Stimulated activated CD4-positive, alpha-beta T cell treated with anti-CD3 and anti-CD28 coated beads, Interleukin-4, amount 100 ng/mL, for 4 hours (primary cell): ENCODE measurements at regions not wholly inside any gene's neighbourhood (a gene's known extent, or its start where the extent isn't known, plus 50 kb on each side); places are given as distances from the start of the nearest gene placed in this dataset.
A peak's percentile ranks its signal among the peaks of the same experiment; 100 is the strongest.

Experiments used
- DNase-seq, 2 experiments: peaks; one replicate each; pipeline ENCODE4 v3.0.0-alpha.2; 2020

- DNase-seq = no peak
Measured at GRCh38 chr1:87439821-87440220, 111.1 kb downstream of the LMO4 start.

DNA sequence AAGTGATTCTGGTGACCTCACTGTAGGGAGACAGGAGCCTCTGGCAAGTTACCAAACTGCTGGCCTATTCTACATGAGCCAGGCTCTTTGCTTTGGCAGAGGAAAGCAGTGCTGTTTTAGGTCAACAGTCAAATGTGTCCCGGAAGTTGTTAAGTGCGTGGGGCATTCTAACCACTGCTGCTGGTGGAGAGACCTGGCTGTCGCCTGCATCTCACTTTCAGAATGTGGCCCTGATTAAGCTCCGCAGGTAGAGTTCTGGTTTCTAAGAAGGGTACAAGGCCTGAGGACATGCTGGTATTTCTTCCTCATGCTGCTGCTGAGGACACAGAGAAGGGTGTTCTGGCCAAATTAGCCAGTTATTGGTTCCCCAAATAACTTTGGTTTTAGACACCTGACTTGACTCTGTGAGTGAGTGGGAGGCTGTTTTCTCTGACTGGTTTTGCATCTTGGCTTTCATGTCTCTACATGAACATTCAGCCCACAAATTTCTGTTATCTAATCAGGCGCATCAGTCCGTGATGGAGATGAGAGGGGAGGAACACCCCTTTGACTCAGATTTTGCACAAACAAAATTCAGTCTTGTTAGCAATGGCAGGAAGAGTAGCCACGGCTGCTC is 120.8 kb downstream of the LMO4 start:
- peak; percentile 2 to 4 for DNase-seq

DNA sequence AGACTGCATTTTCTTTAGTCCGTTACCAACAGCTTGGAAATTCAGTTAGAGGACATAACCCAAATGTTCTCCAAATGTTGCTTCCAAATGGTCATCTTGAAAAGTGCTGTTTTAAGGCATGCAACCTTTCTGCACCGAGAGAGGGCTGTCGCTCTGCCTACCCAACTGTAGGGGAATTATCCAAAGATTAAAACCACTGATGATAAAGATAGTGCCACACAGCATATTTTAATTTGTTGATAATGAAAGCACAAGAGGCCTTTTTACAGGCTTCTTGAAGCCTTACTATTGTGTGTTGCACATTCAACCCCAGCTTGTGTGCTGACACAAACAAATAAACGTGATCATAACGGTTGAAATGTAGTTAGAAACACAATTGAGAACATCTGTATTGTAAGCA is 121.5 kb downstream of the LMO4 start:
- no peak for DNase-seq

GRCh38 chr1:87450615-87451209 is 122.0 kb downstream of the LMO4 start:
- peak; percentile 2 to 7 for DNase-seq

GRCh38 chr1:87451229-87451920 is 122.7 kb downstream of the LMO4 start:
- no peak for DNase-seq

- DNase-seq = no peak
Measured at GRCh38 chr1:87452648-87453047, 124.0 kb downstream of the LMO4 start.

GRCh38 chr1:87457408-87457807 is 128.7 kb downstream of the LMO4 start:
- DNase-seq = no peak

- DNase-seq = no peak
Measured at GRCh38 chr1:87462894-87463293, 134.2 kb downstream of the LMO4 start.

GRCh38 chr1:87464022-87464490 is 135.4 kb downstream of the LMO4 start:
- DNase-seq = no peak

- DNase-seq = no peak
Measured at GRCh38 chr1:87466621-87467020, 137.9 kb downstream of the LMO4 start.

DNA sequence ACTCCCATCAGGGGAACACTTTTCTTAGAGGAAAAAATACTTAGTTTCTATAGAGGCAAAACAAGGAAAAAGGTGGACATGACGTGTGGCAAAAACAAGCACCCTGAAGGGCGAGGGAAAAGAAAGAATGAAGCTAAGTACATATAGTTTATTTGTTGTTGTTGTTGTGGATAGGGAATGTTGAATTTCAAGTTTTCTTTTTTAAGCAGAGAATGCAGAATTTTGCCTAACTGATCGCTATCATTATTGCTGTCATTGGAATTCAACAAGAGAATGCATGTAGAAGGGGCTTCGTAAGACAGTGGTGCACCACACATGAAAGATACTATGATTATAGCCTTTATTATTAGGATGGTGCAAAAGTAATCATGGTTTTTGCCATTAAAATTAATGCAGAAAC is 144.0 kb downstream of the LMO4 start:
- no peak for DNase-seq

DNA sequence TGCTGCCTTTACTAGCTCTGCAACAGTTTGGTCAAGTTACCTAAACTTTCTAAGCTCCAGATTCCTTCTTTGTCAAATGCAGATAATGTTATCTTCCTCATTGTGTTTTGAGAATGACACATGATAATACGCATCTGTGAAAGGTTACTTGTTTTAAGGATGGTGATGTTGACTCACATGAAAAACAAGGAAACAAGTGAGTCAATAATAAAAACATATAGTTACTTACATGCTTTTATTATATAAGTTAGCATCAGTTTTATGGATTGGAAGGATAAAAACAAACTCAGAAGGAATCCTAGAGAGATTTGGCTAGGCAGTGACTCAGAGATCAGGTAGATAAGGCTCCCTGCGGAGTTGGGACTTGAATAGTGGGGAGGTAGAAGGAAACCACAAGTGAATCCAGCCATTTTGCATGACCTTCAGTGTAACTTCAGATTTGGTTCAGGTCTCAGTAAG is 144.6 kb downstream of the LMO4 start:
- no peak for DNase-seq

DNA sequence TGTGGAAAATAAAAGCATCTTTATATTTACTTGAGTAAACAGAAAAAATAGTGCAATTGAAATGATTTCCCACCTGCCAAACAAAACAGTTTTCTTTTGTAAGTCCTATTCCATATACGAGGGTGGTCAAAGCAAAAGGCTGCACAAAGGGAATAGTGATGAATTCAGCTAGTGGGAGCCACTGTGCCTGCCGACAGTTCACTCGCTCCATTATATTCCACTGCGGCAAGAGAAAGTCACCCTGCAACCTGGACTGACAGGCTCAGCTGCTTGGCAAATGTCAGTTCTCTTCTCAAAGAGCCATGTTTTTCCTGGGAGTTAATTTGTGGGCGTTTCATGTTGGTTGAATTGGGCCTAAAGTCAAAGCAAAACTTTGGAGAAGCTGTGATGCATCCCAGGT is 145.4 kb downstream of the LMO4 start:
- DNase-seq = no peak

GRCh38 chr1:87478231-87478630 is 149.6 kb downstream of the LMO4 start:
- DNase-seq = no peak

DNA sequence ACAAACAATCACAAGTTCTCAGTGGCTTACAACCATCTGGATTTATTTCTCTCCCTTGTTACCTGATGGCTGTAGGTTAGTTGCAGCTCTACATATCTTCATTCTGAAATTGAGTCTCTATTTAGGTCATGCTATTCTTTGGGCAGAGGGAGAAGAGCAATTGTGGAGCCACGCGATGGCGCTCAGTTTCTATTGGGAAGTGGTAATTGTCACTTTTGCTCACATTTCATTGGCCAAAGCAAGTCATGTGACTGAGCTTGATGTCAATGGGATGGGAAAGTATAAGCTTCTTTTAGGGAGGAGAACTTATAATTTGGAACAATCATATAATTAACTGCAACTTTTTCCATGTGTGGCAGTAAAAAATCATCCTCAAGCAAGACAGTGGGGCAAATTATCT is 166.5 kb downstream of the LMO4 start:
- no peak for DNase-seq

DNA sequence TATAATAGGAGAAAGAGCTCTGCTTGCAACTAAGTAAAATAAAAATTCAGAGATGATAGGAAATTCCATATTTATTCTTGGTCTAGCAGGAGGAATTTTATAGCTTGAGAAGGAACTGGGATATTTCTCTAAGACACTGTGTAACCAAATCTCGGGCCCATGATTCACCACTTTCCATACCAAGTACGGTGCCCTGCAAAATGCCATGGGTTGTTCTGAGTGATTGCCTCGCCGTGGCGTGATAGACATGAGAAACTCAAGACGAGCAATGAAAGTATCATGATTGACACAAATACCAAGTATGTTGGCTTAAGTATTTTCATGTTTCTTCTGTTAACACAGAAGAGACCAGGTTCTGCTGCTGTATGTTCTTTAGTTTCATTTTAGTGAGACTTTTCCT is 167.2 kb downstream of the LMO4 start:
- no peak for DNase-seq

- DNase-seq = no peak
Measured at GRCh38 chr1:87497380-87498203, 168.9 kb downstream of the LMO4 start.

- DNase-seq = no peak
Measured at GRCh38 chr1:87501738-87502137, 173.1 kb downstream of the LMO4 start.

- no peak for DNase-seq
Measured at GRCh38 chr1:87505391-87505983, 176.8 kb downstream of the LMO4 start.

- no peak for DNase-seq
Measured at GRCh38 chr1:87506147-87506546, 177.5 kb downstream of the LMO4 start.

DNA sequence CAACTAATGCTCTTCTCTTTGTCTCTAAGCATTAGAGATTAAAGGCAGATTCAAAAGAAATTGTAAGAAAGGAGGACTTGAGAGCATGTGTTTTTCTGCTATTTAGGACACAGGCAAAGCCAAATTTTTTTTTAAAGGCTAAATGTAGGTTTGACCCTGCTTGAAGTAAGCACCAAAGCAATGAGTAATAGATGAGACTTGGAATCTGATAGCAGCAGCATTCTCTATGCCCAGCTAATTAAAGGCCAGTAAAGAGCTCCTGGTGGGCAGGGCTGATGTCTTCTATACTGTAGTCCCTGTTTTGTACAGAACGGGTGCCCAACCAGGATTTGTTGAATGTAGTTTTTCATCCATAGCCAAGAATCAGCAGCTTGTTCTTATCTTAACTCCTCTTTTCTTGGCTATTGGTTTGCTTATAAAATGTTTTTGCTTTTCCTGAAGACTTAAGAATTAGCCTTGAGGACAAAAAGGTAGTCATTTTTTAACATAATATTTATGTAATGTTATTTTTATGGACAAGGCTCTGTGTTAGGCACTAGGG is 179.6 kb downstream of the LMO4 start:
- no peak for DNase-seq

- DNase-seq = no peak
Measured at GRCh38 chr1:87510540-87510939, 181.9 kb downstream of the LMO4 start.

- DNase-seq = no peak
Measured at GRCh38 chr1:87511449-87511848, 182.8 kb downstream of the LMO4 start.
